GM23338 (cell line): ENCODE measurements at regions not wholly inside any gene's neighbourhood (a gene's known extent, or its start where the extent isn't known, plus 50 kb on each side); places are given as distances from the start of the nearest gene placed in this dataset.

Experiments
- CREB1 ChIP-seq: fragments of 250-450 bp; sonication (Bioruptor Pico); IDR thresholded peaks from 2 replicates; pipeline ENCODE4 v1.5.0; 2020; ENCODE audit warnings: low read depth, mild to moderate bottlenecking, moderate library complexity
- EZH2 ChIP-seq: fragments of 200-600 bp; sonication (generic); IDR thresholded peaks from one replicate; pipeline ENCODE4 v1.8.0; 2017; ENCODE audit warnings: antibody characterized with exemption, mild to moderate bottlenecking, low read depth; ENCODE audit not compliant: unreplicated experiment
- EZH2phosphoT487 ChIP-seq: fragments of 200-600 bp; sonication (generic); IDR thresholded peaks from one replicate; pipeline ENCODE4 v1.8.1; 2018; ENCODE audit warnings: antibody characterized with exemption; ENCODE audit not compliant: unreplicated experiment
- NANOG ChIP-seq: IDR thresholded peaks from 2 replicates; pipeline ENCODE4 v1.6.1; 2016; ENCODE audit warnings: antibody characterized with exemption, borderline replicate concordance
- POLR2AphosphoS5 ChIP-seq: IDR thresholded peaks from 2 replicates; pipeline ENCODE4 v1.6.1; 2016; ENCODE audit warnings: antibody characterized with exemption, low read depth
- STAT1 ChIP-seq: IDR thresholded peaks from one replicate; pipeline ENCODE4 v1.6.1; 2016; ENCODE audit warnings: antibody characterized with exemption; ENCODE audit not compliant: unreplicated experiment
- ZNF331 ChIP-seq: fragments of 250-450 bp; sonication (Bioruptor Pico); IDR thresholded peaks from 2 replicates; pipeline ENCODE4 v1.5.0; 2020; ENCODE audit warnings: low read depth, mild to moderate bottlenecking, moderate library complexity
- TF ChIP-seq, protein P1 (sequence below), 2 experiments: fragments of 200-600 bp in 1 of 2; sonication (generic) in 1 of 2; conservative IDR thresholded peaks; 2 replicates each; pipeline versions ENCODE4 v1.5.1 to v1.6.1; 2016 to 2017; ENCODE audit warnings: antibody characterized with exemption in 2 of 2, low read depth in 2 of 2, mild to moderate bottlenecking in 2 of 2, moderate library complexity in 1 of 2
- TF ChIP-seq, protein P2 (sequence below): IDR thresholded peaks from 2 replicates; pipeline ENCODE4 v1.6.1; 2016; ENCODE audit warnings: antibody characterized with exemption
- TF ChIP-seq, protein P3 (sequence below): IDR thresholded peaks from one replicate; pipeline ENCODE4 v1.6.1; 2018; ENCODE audit warnings: antibody characterized with exemption; ENCODE audit not compliant: unreplicated experiment

DNA sequence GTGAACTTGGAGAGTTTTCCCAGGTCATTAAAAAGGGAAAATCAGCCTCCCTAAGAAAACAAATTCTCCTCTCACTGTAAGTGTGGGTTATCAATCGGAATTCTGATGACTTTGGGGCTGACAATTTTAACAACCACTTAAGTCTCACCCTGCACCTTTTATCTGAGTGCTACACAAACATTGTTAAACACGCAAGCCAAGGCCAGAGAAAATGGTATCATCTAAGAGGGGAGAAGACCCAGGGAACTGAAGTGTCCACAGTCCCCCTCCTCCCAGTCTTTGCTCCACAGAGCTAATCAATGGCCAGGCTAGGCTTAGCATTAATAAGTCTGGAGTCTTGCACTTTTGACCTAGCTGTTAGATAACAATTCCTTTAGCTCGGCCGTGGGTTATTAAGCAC is 51.7 kb upstream of the TBX5 start:
- no peak for TF ChIP-seq POLR2AphosphoS5
- TF ChIP-seq, protein P1, sequence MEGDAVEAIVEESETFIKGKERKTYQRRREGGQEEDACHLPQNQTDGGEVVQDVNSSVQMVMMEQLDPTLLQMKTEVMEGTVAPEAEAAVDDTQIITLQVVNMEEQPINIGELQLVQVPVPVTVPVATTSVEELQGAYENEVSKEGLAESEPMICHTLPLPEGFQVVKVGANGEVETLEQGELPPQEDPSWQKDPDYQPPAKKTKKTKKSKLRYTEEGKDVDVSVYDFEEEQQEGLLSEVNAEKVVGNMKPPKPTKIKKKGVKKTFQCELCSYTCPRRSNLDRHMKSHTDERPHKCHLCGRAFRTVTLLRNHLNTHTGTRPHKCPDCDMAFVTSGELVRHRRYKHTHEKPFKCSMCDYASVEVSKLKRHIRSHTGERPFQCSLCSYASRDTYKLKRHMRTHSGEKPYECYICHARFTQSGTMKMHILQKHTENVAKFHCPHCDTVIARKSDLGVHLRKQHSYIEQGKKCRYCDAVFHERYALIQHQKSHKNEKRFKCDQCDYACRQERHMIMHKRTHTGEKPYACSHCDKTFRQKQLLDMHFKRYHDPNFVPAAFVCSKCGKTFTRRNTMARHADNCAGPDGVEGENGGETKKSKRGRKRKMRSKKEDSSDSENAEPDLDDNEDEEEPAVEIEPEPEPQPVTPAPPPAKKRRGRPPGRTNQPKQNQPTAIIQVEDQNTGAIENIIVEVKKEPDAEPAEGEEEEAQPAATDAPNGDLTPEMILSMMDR (conservative IDR thresholded peaks at IDR 0.05; ENCODE audit: low read depth in 2 of 2): no peak
- no peak for TF ChIP-seq EZH2
- no peak for TF ChIP-seq EZH2phosphoT487
- TF ChIP-seq, protein P2, sequence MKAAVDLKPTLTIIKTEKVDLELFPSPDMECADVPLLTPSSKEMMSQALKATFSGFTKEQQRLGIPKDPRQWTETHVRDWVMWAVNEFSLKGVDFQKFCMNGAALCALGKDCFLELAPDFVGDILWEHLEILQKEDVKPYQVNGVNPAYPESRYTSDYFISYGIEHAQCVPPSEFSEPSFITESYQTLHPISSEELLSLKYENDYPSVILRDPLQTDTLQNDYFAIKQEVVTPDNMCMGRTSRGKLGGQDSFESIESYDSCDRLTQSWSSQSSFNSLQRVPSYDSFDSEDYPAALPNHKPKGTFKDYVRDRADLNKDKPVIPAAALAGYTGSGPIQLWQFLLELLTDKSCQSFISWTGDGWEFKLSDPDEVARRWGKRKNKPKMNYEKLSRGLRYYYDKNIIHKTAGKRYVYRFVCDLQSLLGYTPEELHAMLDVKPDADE: no peak
- TF ChIP-seq NANOG: no peak
- TF ChIP-seq CREB1: no peak
- no peak for TF ChIP-seq STAT1
- TF ChIP-seq, protein P3, sequence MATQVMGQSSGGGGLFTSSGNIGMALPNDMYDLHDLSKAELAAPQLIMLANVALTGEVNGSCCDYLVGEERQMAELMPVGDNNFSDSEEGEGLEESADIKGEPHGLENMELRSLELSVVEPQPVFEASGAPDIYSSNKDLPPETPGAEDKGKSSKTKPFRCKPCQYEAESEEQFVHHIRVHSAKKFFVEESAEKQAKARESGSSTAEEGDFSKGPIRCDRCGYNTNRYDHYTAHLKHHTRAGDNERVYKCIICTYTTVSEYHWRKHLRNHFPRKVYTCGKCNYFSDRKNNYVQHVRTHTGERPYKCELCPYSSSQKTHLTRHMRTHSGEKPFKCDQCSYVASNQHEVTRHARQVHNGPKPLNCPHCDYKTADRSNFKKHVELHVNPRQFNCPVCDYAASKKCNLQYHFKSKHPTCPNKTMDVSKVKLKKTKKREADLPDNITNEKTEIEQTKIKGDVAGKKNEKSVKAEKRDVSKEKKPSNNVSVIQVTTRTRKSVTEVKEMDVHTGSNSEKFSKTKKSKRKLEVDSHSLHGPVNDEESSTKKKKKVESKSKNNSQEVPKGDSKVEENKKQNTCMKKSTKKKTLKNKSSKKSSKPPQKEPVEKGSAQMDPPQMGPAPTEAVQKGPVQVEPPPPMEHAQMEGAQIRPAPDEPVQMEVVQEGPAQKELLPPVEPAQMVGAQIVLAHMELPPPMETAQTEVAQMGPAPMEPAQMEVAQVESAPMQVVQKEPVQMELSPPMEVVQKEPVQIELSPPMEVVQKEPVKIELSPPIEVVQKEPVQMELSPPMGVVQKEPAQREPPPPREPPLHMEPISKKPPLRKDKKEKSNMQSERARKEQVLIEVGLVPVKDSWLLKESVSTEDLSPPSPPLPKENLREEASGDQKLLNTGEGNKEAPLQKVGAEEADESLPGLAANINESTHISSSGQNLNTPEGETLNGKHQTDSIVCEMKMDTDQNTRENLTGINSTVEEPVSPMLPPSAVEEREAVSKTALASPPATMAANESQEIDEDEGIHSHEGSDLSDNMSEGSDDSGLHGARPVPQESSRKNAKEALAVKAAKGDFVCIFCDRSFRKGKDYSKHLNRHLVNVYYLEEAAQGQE: no peak
- TF ChIP-seq ZNF331: no peak
